Uterus (tissue), 3 donors: ENCODE measurements at regions not wholly inside any gene's neighbourhood (a gene's known extent, or its start where the extent isn't known, plus 50 kb on each side); places are given as distances from the start of the nearest gene placed in this dataset.

Experiments
- DNase-seq, 2 donors: peaks; one replicate each; pipeline ENCODE4 v3.0.0-alpha.2; 2019 to 2020
- H3K27ac ChIP-seq, 2 donors: fragments of 200-600 bp; sonication (generic); 1 replicate in 1 of 2; 2 replicates in 1 of 2; pipeline ENCODE4 v1.5.1; 2016 to 2018
- H3K27me3 ChIP-seq, 2 donors: fragments of 200-600 bp; sonication (generic); one replicate each; pipeline ENCODE4 v1.5.1; 2018 to 2019; ENCODE audit warnings: control low read depth in 1 of 2
- H3K36me3 ChIP-seq, 2 donors: fragments of 200-600 bp; sonication (generic); one replicate each; pipeline ENCODE4 v1.5.1; 2019; ENCODE audit warnings: control low read depth in 1 of 2
- H3K4me1 ChIP-seq, 2 donors: fragments of 200-600 bp; sonication (generic); one replicate each; pipeline ENCODE4 v1.5.1; 2018 to 2019; ENCODE audit warnings: control low read depth in 1 of 2
- H3K4me3 ChIP-seq, 2 donors: fragments of 200-600 bp; sonication (generic); 1 replicate in 1 of 2; 2 replicates in 1 of 2; pipeline ENCODE4 v1.5.1; 2018 to 2019; ENCODE audit warnings: mild to moderate bottlenecking in 1 of 2
- H3K9me3 ChIP-seq, 2 donors: fragments of 200-600 bp; sonication (generic); one replicate each; pipeline ENCODE4 v1.5.1; 2019; ENCODE audit warnings: control low read depth in 1 of 2
- POLR2A ChIP-seq, 2 donors: fragments of 450-650 bp; IDR thresholded peaks; one replicate each; pipeline ENCODE4 v1.6.1; 2016; ENCODE audit warnings: antibody characterized with exemption in 2 of 2, mild to moderate bottlenecking in 1 of 2, moderate library complexity in 1 of 2
- intact Hi-C: fragments of 100-400 bp; cut with DNase I; formaldehyde crosslinking; loops from one replicate; pipeline ENCODE4 v1.15.1; 2023; ENCODE audit warnings: low total_unique reads
- TF ChIP-seq, protein P1 (sequence below), 4 experiments: fragments of 200-600 bp in 2 of 4; fragments of 450-650 bp in 2 of 4; sonication (generic) in 2 of 4; IDR thresholded peaks; one replicate each; pipeline ENCODE4 v1.5.1; 2016 to 2019; ENCODE audit warnings: antibody characterized with exemption in 4 of 4, mild to moderate bottlenecking in 2 of 4, moderate library complexity in 1 of 4
- donor health status: DM: yes; HTN: yes; CAD: no.

GRCh38 chr3:127066635-127067034, 83.7 kb downstream of the PLXNA1 start:
- no peaks in the 10 kb centered on the region for H3K4me1 ChIP-seq
- no peak overlapping the region for H3K4me3 ChIP-seq
- no peak overlapping the region for H3K27ac ChIP-seq
- intact Hi-C loops, result no loop called here
- no peak for TF ChIP-seq POLR2A (IDR thresholded peaks at IDR 0.05)
- TF ChIP-seq, protein P1, sequence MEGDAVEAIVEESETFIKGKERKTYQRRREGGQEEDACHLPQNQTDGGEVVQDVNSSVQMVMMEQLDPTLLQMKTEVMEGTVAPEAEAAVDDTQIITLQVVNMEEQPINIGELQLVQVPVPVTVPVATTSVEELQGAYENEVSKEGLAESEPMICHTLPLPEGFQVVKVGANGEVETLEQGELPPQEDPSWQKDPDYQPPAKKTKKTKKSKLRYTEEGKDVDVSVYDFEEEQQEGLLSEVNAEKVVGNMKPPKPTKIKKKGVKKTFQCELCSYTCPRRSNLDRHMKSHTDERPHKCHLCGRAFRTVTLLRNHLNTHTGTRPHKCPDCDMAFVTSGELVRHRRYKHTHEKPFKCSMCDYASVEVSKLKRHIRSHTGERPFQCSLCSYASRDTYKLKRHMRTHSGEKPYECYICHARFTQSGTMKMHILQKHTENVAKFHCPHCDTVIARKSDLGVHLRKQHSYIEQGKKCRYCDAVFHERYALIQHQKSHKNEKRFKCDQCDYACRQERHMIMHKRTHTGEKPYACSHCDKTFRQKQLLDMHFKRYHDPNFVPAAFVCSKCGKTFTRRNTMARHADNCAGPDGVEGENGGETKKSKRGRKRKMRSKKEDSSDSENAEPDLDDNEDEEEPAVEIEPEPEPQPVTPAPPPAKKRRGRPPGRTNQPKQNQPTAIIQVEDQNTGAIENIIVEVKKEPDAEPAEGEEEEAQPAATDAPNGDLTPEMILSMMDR (IDR thresholded peaks at IDR 0.05), result no peak
- H3K9me3 ChIP-seq, result no peaks in the 10 kb centered on the region
- no peak for DNase-seq
- no peaks in the 10 kb centered on the region for H3K27me3 ChIP-seq
- no peaks in the 10 kb centered on the region for H3K36me3 ChIP-seq

DNA sequence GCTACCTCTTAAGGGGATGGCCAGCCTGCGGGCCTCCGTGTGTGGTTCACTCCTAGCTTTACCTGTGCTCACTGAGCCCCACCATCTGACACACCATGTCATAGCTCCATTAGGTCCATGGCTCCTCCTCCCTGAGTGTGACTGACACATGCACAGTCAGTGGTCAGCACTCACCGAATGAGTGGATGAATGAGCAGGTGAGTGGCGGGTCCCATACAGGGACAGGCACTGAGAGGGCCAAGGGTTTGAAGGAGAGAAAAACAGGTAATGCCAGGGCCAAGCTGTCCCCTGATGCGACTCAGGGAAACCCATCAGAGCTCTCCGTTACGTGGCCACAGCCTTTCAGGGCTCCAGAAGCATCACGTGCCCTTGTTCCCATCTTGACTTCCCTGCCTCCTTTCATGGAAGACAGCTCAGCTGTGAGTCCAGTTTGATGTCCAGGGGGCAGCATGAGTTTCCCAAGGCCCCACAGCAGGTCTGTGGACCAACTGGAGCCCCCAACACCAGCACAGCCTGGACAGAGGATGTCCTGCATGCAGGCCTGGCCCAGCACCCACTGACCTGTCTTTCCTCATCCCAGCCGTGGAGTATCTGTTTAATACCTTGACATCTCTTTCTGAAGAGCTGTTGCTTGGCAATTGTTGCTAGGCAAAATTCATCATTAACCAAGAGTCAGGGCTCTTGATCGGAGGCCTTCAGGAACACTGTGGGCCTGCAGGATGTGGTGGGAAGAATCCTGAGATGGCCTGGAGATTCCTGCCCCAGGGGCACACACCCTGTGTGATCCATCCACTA, 84.4 kb downstream of the PLXNA1 start:
- no peak for DNase-seq
- TF ChIP-seq POLR2A (IDR thresholded peaks at IDR 0.05), result no peak
- TF ChIP-seq, protein P1 (IDR thresholded peaks at IDR 0.05), result no peak
- H3K27ac ChIP-seq, result no peak overlapping the region
- H3K4me1 ChIP-seq, result no peaks in the 10 kb centered on the region
- H3K9me3 ChIP-seq, result no peaks in the 10 kb centered on the region
- H3K27me3 ChIP-seq, result no peaks in the 10 kb centered on the region
- no peaks in the 10 kb centered on the region for H3K36me3 ChIP-seq
- intact Hi-C loops, result no loop called here
- no peak overlapping the region for H3K4me3 ChIP-seq

DNA sequence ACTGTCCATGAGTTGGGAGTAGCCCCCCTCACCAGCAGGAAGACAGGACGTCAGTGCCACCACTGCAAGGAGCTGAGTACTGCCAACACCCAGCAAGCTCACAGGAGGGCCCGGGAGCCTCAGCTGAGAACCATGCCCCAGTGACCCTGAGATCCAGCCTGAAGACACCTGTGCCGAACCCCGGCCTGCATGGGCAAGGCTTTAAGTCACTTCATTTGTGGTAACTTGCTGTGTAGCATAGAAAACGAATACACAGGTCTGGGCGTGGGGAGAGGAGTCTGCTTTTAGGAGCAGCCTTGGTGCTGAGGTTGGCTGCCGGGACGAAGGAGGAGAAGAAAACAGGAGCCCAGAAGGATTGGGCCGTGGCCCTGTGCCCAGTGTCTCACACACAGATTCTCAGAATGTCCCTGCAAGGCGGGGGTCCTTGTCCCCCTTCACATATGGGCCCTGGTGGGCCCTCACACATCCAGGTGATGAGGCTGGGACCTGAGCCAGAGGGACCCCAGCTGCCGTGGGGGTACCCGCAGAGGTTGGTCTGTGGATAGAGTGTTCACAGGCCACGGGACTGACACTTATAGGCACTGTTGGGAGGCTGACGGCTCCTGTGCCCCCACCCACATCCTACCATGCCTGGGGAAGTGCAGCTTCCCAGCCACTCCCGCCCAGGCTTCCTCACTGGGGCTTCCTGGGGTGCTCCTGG, 85.3 kb downstream of the PLXNA1 start:
- no peak for TF ChIP-seq POLR2A (IDR thresholded peaks at IDR 0.05)
- TF ChIP-seq, protein P1 (IDR thresholded peaks at IDR 0.05), result no peak
- intact Hi-C loops, result no loop called here
- Histone ChIP-seq H3K4me3 (no peak overlapping the region), H3K36me3 (no peaks in the 10 kb centered on the region), H3K9me3 (no peaks in the 10 kb centered on the region), H3K27ac (no peak overlapping the region), H3K27me3 (no peaks in the 10 kb centered on the region), H3K4me1 (no peaks in the 10 kb centered on the region)
- no peak for DNase-seq

- Histone ChIP-seq H3K9me3 (no peaks in the 10 kb centered on the region), H3K4me3 (no peak overlapping the region), H3K27me3 (no peaks in the 10 kb centered on the region), H3K4me1 (no peaks in the 10 kb centered on the region), H3K27ac (no peak overlapping the region), H3K36me3 (no peaks in the 10 kb centered on the region)
- DNase-seq, result no peak
- intact Hi-C loops, result no loop called here
- TF ChIP-seq POLR2A (IDR thresholded peaks at IDR 0.05), result no peak
- TF ChIP-seq, protein P1 (IDR thresholded peaks at IDR 0.05), result no peak
These were observed 86.0 kb downstream of the PLXNA1 start for GRCh38 chr3:127068871-127069270.

DNA sequence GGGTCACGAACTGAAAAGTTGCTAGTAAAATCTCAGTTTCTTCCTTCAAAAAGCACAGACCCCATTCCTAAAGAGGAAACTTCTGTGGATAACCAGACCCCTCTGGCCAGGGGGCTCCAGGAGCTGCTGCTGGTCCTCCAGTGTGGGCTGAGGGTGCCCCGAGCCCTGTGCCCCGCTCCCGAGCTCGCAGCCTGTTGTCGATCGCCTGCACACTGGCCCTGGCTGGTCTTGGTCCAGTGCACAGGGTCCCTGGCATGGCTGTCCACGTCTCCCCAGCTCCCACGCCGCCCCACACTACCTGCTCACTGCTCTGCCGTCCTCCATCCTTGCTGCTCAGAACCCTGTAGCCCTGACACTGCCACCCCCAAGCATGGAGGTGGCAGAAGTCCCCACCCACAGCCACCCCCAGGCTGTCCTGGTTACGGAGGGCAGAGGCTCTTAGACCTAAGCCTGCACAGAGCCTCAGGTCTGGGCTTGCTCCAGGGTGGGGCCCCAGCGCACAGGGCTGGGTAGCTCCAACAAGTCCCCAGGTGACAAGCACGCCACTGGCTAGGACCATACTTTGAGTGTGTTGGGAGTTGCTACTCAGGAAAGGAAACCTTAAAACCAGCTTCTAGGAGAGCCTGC, 87.0 kb downstream of the PLXNA1 start:
- Histone ChIP-seq H3K36me3 (no peaks in the 10 kb centered on the region), H3K4me1 (no peaks in the 10 kb centered on the region), H3K9me3 (no peaks in the 10 kb centered on the region), H3K27ac (no peak overlapping the region), H3K4me3 (no peak overlapping the region), H3K27me3 (no peaks in the 10 kb centered on the region)
- no peak for TF ChIP-seq POLR2A (IDR thresholded peaks at IDR 0.05)
- TF ChIP-seq, protein P1 (IDR thresholded peaks at IDR 0.05), result no peak
- intact Hi-C loops, result no loop called here
- no peak for DNase-seq
